A549 (cell line): ENCODE measurements at regions not wholly inside any gene's neighbourhood (a gene's known extent, or its start where the extent isn't known, plus 50 kb on each side); places are given as distances from the start of the nearest gene placed in this dataset.
A peak's percentile ranks its signal among the peaks of the same experiment; 100 is the strongest.

Source experiments
- ATAC-seq, 2 experiments: fragments of 200-7000 bp in 1 of 2; fragments of >200 bp in 1 of 2; cut with Nextera tagmentation in 1 of 2; cut with Tn5 transposase in 1 of 2; 3 replicates each; pipeline versions ENCODE4 v1.8.0 to v1.9.1; 2018 to 2020; ENCODE audit warnings: mild to moderate bottlenecking in 1 of 2, moderate library complexity in 1 of 2
- CTCF ChIA-PET: fragments of 300-600 bp; sonication (Branson Sonifier 250); formaldehyde crosslinking; extraction: SDS; loops from one replicate; lab custom pipeline; 2021; ENCODE audit warnings: antibody characterized with exemption, inconsistent platforms; lab: Yijun Ruan, JAX
- POLR2A ChIA-PET: fragments of 350-600 bp; formaldehyde crosslinking; extraction: SDS; loops from one replicate; lab custom pipeline; 2021; ENCODE audit warnings: antibody characterized with exemption, inconsistent platforms; lab: Yijun Ruan, JAX
- DNase-seq, 2 experiments: peaks; one replicate each; pipeline versions ENCODE4 v3.0.0 to v3.0.0-alpha.2; 2011 to 2016; ENCODE audit warnings: low read depth in 1 of 2, low spot score in 1 of 2
- FAIRE-seq: peaks from 2 replicates; lab custom pipeline; 2011; peaks lifted over from hg19 to GRCh38; lab: Jason Lieb, UNC
- H3K27ac ChIP-seq, 2 experiments: fragments of >200 bp; sonication (Bioruptor Twin); formaldehyde crosslinking; 3 replicates each; pipeline ENCODE4 v1.5.1; 2016 to 2017
- H3K4me1 ChIP-seq: fragments of >200 bp; sonication (Bioruptor Twin); formaldehyde crosslinking; 3 replicates; pipeline ENCODE4 v1.6.1; 2016
- H3K4me2 ChIP-seq: fragments of >200 bp; sonication (Bioruptor Twin); formaldehyde crosslinking; 3 replicates; pipeline ENCODE4 v1.6.1; 2016
- H3K4me3 ChIP-seq: fragments of >200 bp; sonication (Bioruptor Twin); formaldehyde crosslinking; 3 replicates; pipeline ENCODE4 v1.5.1; 2016
- H3K9me3 ChIP-seq: fragments of >200 bp; sonication (Bioruptor Twin); formaldehyde crosslinking; 3 replicates; pipeline ENCODE4 v1.6.1; 2016
- ATOH8 ChIP-seq: fragments of 250-450 bp; sonication (Bioruptor Pico); IDR thresholded peaks from 2 replicates; pipeline ENCODE4 v1.5.0; 2020; ENCODE audit warnings: low read depth, mild to moderate bottlenecking, moderate library complexity
- BCL3 ChIP-seq: fragments of >200 bp; sonication (Bioruptor Twin); formaldehyde crosslinking; IDR thresholded peaks from 3 replicates; pipeline ENCODE4 v1.6.1; 2016
- BHLHE40 ChIP-seq: IDR thresholded peaks from 2 replicates; pipeline ENCODE4 v1.6.1; 2012; ENCODE audit warnings: low read depth, low read length, inconsistent platforms
- CEBPB ChIP-seq, 2 experiments: fragments of >200 bp in 1 of 2; sonication (Bioruptor Twin) in 1 of 2; formaldehyde crosslinking in 1 of 2; IDR thresholded peaks; 2 replicates each; pipeline ENCODE4 v1.6.1; 2012 to 2016
- CTCF ChIP-seq: fragments of >200 bp; sonication (Bioruptor Twin); formaldehyde crosslinking; IDR thresholded peaks from 3 replicates; pipeline ENCODE4 v1.5.1; 2016
- GATA3 ChIP-seq: IDR thresholded peaks from 2 replicates; pipeline ENCODE4 v1.6.1; 2012; ENCODE audit warnings: borderline replicate concordance
- HDAC2 ChIP-seq: fragments of 200-600 bp; sonication (generic); IDR thresholded peaks from 2 replicates; pipeline ENCODE4 v1.6.1; 2016
- HOXA7 ChIP-seq: fragments of 250-450 bp; sonication (Bioruptor Pico); IDR thresholded peaks from 2 replicates; pipeline ENCODE4 v1.5.0; 2020; ENCODE audit warnings: mild to moderate bottlenecking, moderate library complexity
- JUN ChIP-seq, 2 experiments: fragments of >200 bp; sonication (Bioruptor Twin); formaldehyde crosslinking; IDR thresholded peaks; 2 replicates in 1 of 2; 3 replicates in 1 of 2; pipeline ENCODE4 v1.6.1; 2016 to 2017
- KDM1A ChIP-seq: fragments of 200-600 bp; sonication (generic); IDR thresholded peaks from 2 replicates; pipeline ENCODE4 v1.6.1; 2016; ENCODE audit warnings: low read depth, mild to moderate bottlenecking
- KDM5A ChIP-seq: fragments of 200-600 bp; sonication (generic); IDR thresholded peaks from 2 replicates; pipeline ENCODE4 v1.6.1; 2016; ENCODE audit warnings: antibody characterized with exemption, mild to moderate bottlenecking
- MAZ ChIP-seq: fragments of 150-350 bp; IDR thresholded peaks from 2 replicates; pipeline ENCODE4 v1.6.1; 2014; ENCODE audit warnings: antibody characterized with exemption, low read depth, low read length, borderline replicate concordance
- MYC ChIP-seq: IDR thresholded peaks from 2 replicates; pipeline ENCODE4 v1.6.1; 2012; ENCODE audit warnings: mild to moderate bottlenecking, inconsistent platforms, low read length, improper control_type of control experiment, borderline replicate concordance
- NPAS2 ChIP-seq: fragments of 250-450 bp; sonication (Bioruptor Pico); IDR thresholded peaks from 2 replicates; pipeline ENCODE4 v1.8.0; 2022; ENCODE audit warnings: mild to moderate bottlenecking, moderate library complexity, borderline replicate concordance
- NR3C1 ChIP-seq: fragments of >200 bp; sonication (Bioruptor Twin); formaldehyde crosslinking; IDR thresholded peaks from 3 replicates; pipeline ENCODE4 v1.6.1; 2017
- PBX3 ChIP-seq: IDR thresholded peaks from 2 replicates; pipeline ENCODE4 v1.6.1; 2012
- POLR2A ChIP-seq: IDR thresholded peaks from 2 replicates; pipeline ENCODE4 v1.6.1; 2012; ENCODE audit warnings: mild to moderate bottlenecking, low read length
- RARB ChIP-seq: fragments of 250-450 bp; sonication (Bioruptor Pico); IDR thresholded peaks from 2 replicates; pipeline ENCODE4 v1.8.0; 2021; ENCODE audit warnings: mild to moderate bottlenecking, moderate library complexity
- RCOR1 ChIP-seq: fragments of 150-350 bp; IDR thresholded peaks from 2 replicates; pipeline ENCODE4 v1.6.1; 2014; ENCODE audit warnings: antibody characterized with exemption, low read length, low read depth
- REST ChIP-seq: fragments of 200-600 bp; sonication (generic); IDR thresholded peaks from 2 replicates; pipeline ENCODE4 v1.6.1; 2016; ENCODE audit warnings: antibody characterized with exemption, mild to moderate bottlenecking, moderate library complexity
- RFX5 ChIP-seq: fragments of 450-650 bp; IDR thresholded peaks from 2 replicates; pipeline ENCODE4 v1.7.1; 2014; ENCODE audit warnings: antibody characterized with exemption, mild to moderate bottlenecking, moderate library complexity
- SREBF2 ChIP-seq: fragments of 450-650 bp; IDR thresholded peaks from 2 replicates; pipeline ENCODE4 v1.6.1; 2014; ENCODE audit warnings: mild to moderate bottlenecking, moderate library complexity
- TFCP2L1 ChIP-seq: fragments of 250-450 bp; sonication (Bioruptor Pico); IDR thresholded peaks from 2 replicates; pipeline ENCODE4 v1.5.0; 2021; ENCODE audit warnings: mild to moderate bottlenecking
- TP53 ChIP-seq: fragments of 250-450 bp; sonication (Bioruptor Pico); IDR thresholded peaks from 2 replicates; pipeline ENCODE4 v1.5.0; 2021; ENCODE audit warnings: mild to moderate bottlenecking, moderate library complexity
- WGBS: methylation state at CpG from one replicate; pipeline ENCODE4 v1.1.6; 2017; ENCODE audit errors: missing lambda C conversion rate; 5-methylcytosine and 5-hydroxymethylcytosine counted together

GRCh38 chr14:88998027-88998426, 173.6 kb downstream of the TTC8 start:
- peak overlapping the region in 1 of 2 experiments; percentile 86; a peak in 4 of 6 replicates for H3K27ac ChIP-seq
- no peak for DNase-seq
- peaks cover 55% of the 10 kb centered on the region for H3K4me1 ChIP-seq
- TF ChIP-seq BHLHE40 (no peak), RARB (CRISPR knock-in tag) (no peak), NPAS2 (no peak), RFX5 (no peak), JUN (IDR thresholded peaks at IDR 0.05) (no peak), KDM5A (no peak), TP53 (CRISPR knock-in tag) (no peak), NR3C1 (no peak), CEBPB (IDR thresholded peaks at IDR 0.05) (no peak), POLR2A (no peak), CTCF (no peak), MYC (no peak), REST (no peak), KDM1A (no peak), TFCP2L1 (CRISPR knock-in tag) (no peak), RCOR1 (no peak), HDAC2 (no peak)
- TF ChIP-seq, all 56 proteins: peak for 0
- Histone ChIP-seq H3K4me2 (no peak overlapping the region), H3K9me3 (peaks cover 36% of the 10 kb centered on the region), H3K4me3 (no peak overlapping the region)
- ATAC-seq: no peak
- 87% methylated on average over 1 of the region's 1 CpG for WGBS
- POLR2A ChIA-PET: no interaction called here
- CTCF ChIA-PET: interaction anchor here (1.0 to 1.7 kb wide), 3 partner anchors 14 to 42 kb away, joined by 3 to 6 read pairs (median 3); no protein-coding TSS in a partner anchor
- no peak for FAIRE-seq

- FAIRE-seq: no peak
- no peak for DNase-seq
- CTCF ChIA-PET: interaction anchor here (1.6 kb wide), 2 partner anchors 16 to 28 kb away, joined by 3 to 6 read pairs; no protein-coding TSS in a partner anchor
- WGBS: 90% methylated on average over 5 of the region's 5 CpGs
- Histone ChIP-seq H3K9me3 (peaks cover 34% of the 10 kb centered on the region), H3K27ac (peak overlapping the region; percentile 93 to 96), H3K4me2 (no peak overlapping the region), H3K4me3 (no peak overlapping the region), H3K4me1 (peaks cover 47% of the 10 kb centered on the region)
- TF ChIP-seq SREBF2: no peak
- no peak for TF ChIP-seq BCL3
- no peak for TF ChIP-seq MAZ
- TF ChIP-seq GATA3: no peak
- TF ChIP-seq PBX3: no peak
- no peak for TF ChIP-seq ATOH8 (CRISPR knock-in tag)
- TF ChIP-seq HOXA7 (CRISPR knock-in tag): no peak
- TF ChIP-seq CEBPB (IDR thresholded peaks at IDR 0.05): no peak
- no peak for ATAC-seq
- POLR2A ChIA-PET: no interaction called here
Measured at GRCh38 chr14:88999137-88999536, 174.7 kb downstream of the TTC8 start.
